GM10266 (cell line): ENCODE measurements at regions not wholly inside any gene's neighbourhood (a gene's known extent, or its start where the extent isn't known, plus 50 kb on each side); places are given as distances from the start of the nearest gene placed in this dataset.

ENCODE experiments used
- DNase-seq: peaks from one replicate; pipeline ENCODE4 v3.0.0; 2012; ENCODE audit errors: extremely low spot score
- CTCF ChIP-seq: IDR thresholded peaks from 2 replicates; pipeline ENCODE4 v1.5.1; 2012; ENCODE audit warnings: mild to moderate bottlenecking, low read depth; ENCODE audit not compliant: control insufficient read depth, insufficient read depth; ENCODE audit errors: missing control alignments

GRCh38 chr2:88870267-88870839, 178.9 kb downstream of the RPIA start:
- no peak for DNase-seq

DNA sequence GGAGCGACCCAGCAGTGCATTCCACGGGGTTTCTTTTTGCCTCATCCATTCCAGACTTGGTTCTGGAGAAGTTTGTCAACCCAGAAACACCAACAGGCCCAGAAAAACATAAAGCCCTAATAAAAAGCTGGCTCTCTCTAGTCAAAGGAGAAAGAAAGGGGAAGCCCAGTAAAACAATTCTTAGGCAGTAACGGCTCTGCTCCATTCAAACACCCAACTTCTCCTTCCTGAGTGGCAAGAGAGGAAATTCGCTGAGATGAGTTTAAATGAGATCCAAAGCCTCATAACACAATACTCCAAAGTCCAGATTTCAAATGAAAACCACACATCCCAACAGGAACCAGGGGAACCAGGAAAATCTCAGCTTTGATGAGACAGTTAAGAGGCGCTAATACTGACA, 179.9 kb downstream of the RPIA start:
- TF ChIP-seq CTCF = no peak
- no peak for DNase-seq

More at GRCh38 chr2:88870267-88870839, 178.9 kb downstream of the RPIA start:
- no peak for TF ChIP-seq CTCF

DNA sequence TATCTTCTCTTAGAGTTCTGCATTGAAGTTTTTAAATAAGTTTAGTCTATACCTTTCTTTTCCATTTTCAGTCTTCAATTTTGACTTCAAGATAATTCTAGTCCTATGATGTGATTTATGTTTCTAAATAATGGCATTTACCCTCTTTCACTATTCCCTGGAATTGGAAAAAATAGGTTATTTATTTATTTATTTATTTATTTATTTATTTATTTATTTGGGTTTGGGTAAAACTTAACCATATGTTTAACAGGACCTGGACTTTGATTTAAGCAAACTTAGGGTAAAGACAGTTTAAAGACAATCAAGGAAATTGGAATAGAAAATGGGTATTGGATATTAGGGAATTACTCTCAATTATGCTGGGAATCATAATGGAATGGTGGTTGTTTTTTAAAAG, 182.1 kb downstream of the RPIA start:
- TF ChIP-seq CTCF = no peak
- no peak for DNase-seq

- TF ChIP-seq CTCF = peak; percentile 39
- no peak for DNase-seq
These were observed 182.7 kb downstream of the RPIA start for GRCh38 chr2:88874063-88874657.

DNA sequence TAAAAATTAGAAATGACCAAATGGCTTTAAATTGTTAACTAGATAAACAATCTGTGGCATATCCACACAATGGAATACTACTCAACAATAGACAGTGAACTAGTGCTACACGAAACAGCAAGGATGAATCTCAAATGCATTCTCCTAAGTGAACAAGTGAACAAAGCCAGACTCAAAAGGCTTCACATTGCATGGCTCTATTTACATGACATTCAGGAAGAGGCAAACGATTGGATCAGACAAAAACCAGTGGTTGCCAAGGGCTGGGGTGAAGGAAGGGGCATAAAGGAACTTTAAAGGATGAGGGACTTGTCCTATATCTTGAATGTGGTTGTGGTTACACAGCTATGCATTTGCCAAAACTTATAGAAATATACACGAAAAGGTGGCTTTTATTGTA, 184.3 kb downstream of the RPIA start:
- DNase-seq = no peak
- TF ChIP-seq CTCF = no peak

GRCh38 chr2:88880441-88880953, 189.0 kb downstream of the RPIA start:
- TF ChIP-seq CTCF = peak; percentile 41
- DNase-seq = no peak

DNA sequence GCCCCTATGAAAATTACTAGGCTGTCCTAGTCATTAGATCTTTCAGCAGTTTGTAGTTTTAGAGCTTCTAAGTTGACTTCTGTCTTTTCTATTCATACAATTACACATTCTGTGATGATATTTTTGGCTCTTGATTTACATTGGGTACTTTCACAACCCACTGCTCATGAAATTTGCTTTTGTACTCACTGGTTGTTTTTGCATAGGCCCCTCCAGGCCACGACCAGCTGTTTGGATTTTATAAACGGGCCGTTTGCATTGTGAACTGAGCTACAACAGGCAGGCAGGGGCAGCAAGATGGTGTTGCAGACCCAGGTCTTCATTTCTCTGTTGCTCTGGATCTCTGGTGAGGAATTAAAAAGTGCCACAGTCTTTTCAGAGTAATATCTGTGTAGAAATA, 193.8 kb downstream of the RPIA start:
- DNase-seq = no peak
- no peak for TF ChIP-seq CTCF
